H1 (cell line): ENCODE measurements at regions not wholly inside any gene's neighbourhood (a gene's known extent, or its start where the extent isn't known, plus 50 kb on each side); places are given as distances from the start of the nearest gene placed in this dataset.

ENCODE experiments used
- CTCF ChIA-PET: fragments of 300-600 bp; sonication (Branson Sonifier 250); formaldehyde crosslinking; loops from one replicate; lab custom pipeline; 2021; ENCODE audit not compliant: partially characterized antibody; lab: Charles Lee
- POLR2A ChIA-PET: fragments of 300-600 bp; sonication (Branson Sonifier 250); formaldehyde crosslinking; loops from one replicate; lab custom pipeline; 2021; ENCODE audit warnings: inconsistent platforms; ENCODE audit not compliant: partially characterized antibody; lab: Charles Lee
- DNase-seq, 2 experiments: peaks; one replicate each; pipeline versions ENCODE4 v3.0.0 to v3.0.0-alpha.2; 2010 to 2022; ENCODE audit warnings: low spot score in 2 of 2, low read depth in 1 of 2, mixed read lengths in 1 of 2
- FAIRE-seq: peaks from 2 replicates; lab custom pipeline; 2011; peaks lifted over from hg19 to GRCh38; lab: Jason Lieb, UNC
- H2AFZ ChIP-seq: 2 replicates; pipeline ENCODE4 v1.8.1; 2012; ENCODE audit warnings: low read length, inconsistent platforms
- H2AK5ac ChIP-seq: 2 replicates; pipeline ENCODE4 v1.6.1; 2013; ENCODE audit warnings: low read depth, low read length
- H2BK120ac ChIP-seq: replicated peaks from 2 replicates; pipeline ENCODE3; 2013; ENCODE audit warnings: low read depth, low read length, inconsistent platforms
- H2BK12ac ChIP-seq: 2 replicates; pipeline ENCODE4 v1.6.1; 2013; ENCODE audit warnings: low read depth, low read length
- H2BK15ac ChIP-seq: 2 replicates; pipeline ENCODE4 v1.6.1; 2013; ENCODE audit warnings: low read length
- H2BK20ac ChIP-seq: 2 replicates; pipeline ENCODE4 v1.6.1; 2013; ENCODE audit warnings: low read length
- H2BK5ac ChIP-seq: 2 replicates; pipeline ENCODE4 v1.6.1; 2013; ENCODE audit warnings: low read depth, low read length
- H3K14ac ChIP-seq: 2 replicates; pipeline ENCODE4 v1.6.1; 2013; ENCODE audit warnings: inconsistent platforms; ENCODE audit not compliant: insufficient read length
- H3K18ac ChIP-seq: 2 replicates; pipeline ENCODE4 v1.6.1; 2013; ENCODE audit warnings: low read length; ENCODE audit errors: extremely low read depth
- H3K23ac ChIP-seq: 2 replicates; pipeline ENCODE4 v1.6.1; 2013; ENCODE audit warnings: inconsistent platforms; ENCODE audit not compliant: insufficient read length
- H3K23me2 ChIP-seq: 2 replicates; pipeline ENCODE4 v1.6.1; 2013; ENCODE audit warnings: low read depth, low read length
- H3K27ac ChIP-seq: 2 replicates; pipeline ENCODE4 v1.6.1; 2011; ENCODE audit warnings: low read depth, low read length, inconsistent platforms
- H3K27me3 ChIP-seq, 4 experiments: replicated peaks in 1 of 4; 1 replicate in 1 of 4; 2 replicates in 3 of 4; pipeline versions ENCODE4 v1.6.1 to v1.8.1; 2011 to 2013; ENCODE audit warnings: low read length in 3 of 4, mild to moderate bottlenecking in 3 of 4, inconsistent platforms in 2 of 4, mixed read lengths in 2 of 4, moderate library complexity in 1 of 4; ENCODE audit not compliant: control insufficient read depth in 3 of 4, insufficient read depth in 3 of 4; ENCODE audit errors: extremely low read depth in 1 of 4
- H3K36me3 ChIP-seq, 4 experiments: 2 replicates each; pipeline versions ENCODE4 v1.6.1 to v1.8.1; 2011 to 2013; ENCODE audit warnings: mild to moderate bottlenecking in 4 of 4, low read length in 3 of 4, moderate library complexity in 2 of 4, control low read depth in 1 of 4, inconsistent platforms in 1 of 4; ENCODE audit not compliant: insufficient read depth in 4 of 4, control insufficient read depth in 2 of 4
- H3K4ac ChIP-seq: replicated peaks from 2 replicates; pipeline ENCODE3; 2013; ENCODE audit warnings: low read length, low read depth, mixed read lengths, inconsistent platforms; ENCODE audit not compliant: insufficient read length
- H3K4me1 ChIP-seq, 4 experiments: replicated peaks in 1 of 4; 1 replicate in 1 of 4; 2 replicates in 3 of 4; pipeline versions ENCODE4 v1.6.1 to v1.8.1; 2011 to 2013; ENCODE audit warnings: low read length in 3 of 4, inconsistent platforms in 2 of 4, mixed read lengths in 1 of 4; ENCODE audit not compliant: insufficient read depth in 4 of 4, control insufficient read depth in 3 of 4
- H3K4me2 ChIP-seq, 2 experiments: 2 replicates each; pipeline versions ENCODE4 v1.6.1 to v1.8.1; 2011 to 2013; ENCODE audit warnings: low read depth in 2 of 2, low read length in 2 of 2, control low read depth in 1 of 2, inconsistent platforms in 1 of 2, mild to moderate bottlenecking in 1 of 2; ENCODE audit not compliant: insufficient read depth in 1 of 2
- H3K4me3 ChIP-seq, 4 experiments: fragments of 200-600, 300-600 bp in 1 of 4; sonication (generic), shearing (Covaris generic), sonication (Bioruptor Twin) in 1 of 4; 2 replicates each; pipeline versions ENCODE4 v1.5.1 to v1.8.1; 2011 to 2016; ENCODE audit warnings: low read length in 4 of 4, low read depth in 3 of 4, control low read depth in 2 of 4, inconsistent platforms in 2 of 4, mild to moderate bottlenecking in 2 of 4, mixed read lengths in 1 of 4, moderate library complexity in 1 of 4; ENCODE audit not compliant: insufficient read depth in 2 of 4; ENCODE audit errors: extremely low read depth in 1 of 4
- H3K56ac ChIP-seq: replicated peaks from 2 replicates; pipeline ENCODE3; 2013; ENCODE audit warnings: low read depth, mild to moderate bottlenecking, mixed read lengths, low read length, inconsistent platforms; ENCODE audit not compliant: insufficient read length
- H3K79me1 ChIP-seq: 2 replicates; pipeline ENCODE4 v1.6.1; 2013; ENCODE audit warnings: low read depth, low read length, control low read depth
- H3K79me2 ChIP-seq, 2 experiments: 2 replicates each; pipeline versions ENCODE4 v1.6.1 to v1.8.1; 2012 to 2013; ENCODE audit warnings: low read length in 2 of 2, mild to moderate bottlenecking in 2 of 2, inconsistent platforms in 1 of 2; ENCODE audit not compliant: insufficient read depth in 2 of 2, control insufficient read depth in 1 of 2
- H3K9ac ChIP-seq, 4 experiments: replicated peaks in 1 of 4; 1 replicate in 1 of 4; 2 replicates in 3 of 4; pipeline versions ENCODE4 v1.6.1 to v1.8.1; 2011 to 2013; ENCODE audit warnings: low read depth in 3 of 4, low read length in 3 of 4, control low read depth in 2 of 4, mild to moderate bottlenecking in 2 of 4, moderate library complexity in 2 of 4, inconsistent platforms in 1 of 4; ENCODE audit errors: extremely low read depth in 1 of 4
- H3K9me3 ChIP-seq, 2 experiments: 2 replicates each; pipeline versions ENCODE4 v1.6.1 to v1.8.1; 2012 to 2013; ENCODE audit warnings: mild to moderate bottlenecking in 2 of 2, moderate library complexity in 2 of 2, control low read depth in 1 of 2, inconsistent platforms in 1 of 2, low read depth in 1 of 2, low read length in 1 of 2, mixed read lengths in 1 of 2; ENCODE audit not compliant: insufficient read depth in 2 of 2
- H4K20me1 ChIP-seq, 2 experiments: replicated peaks in 1 of 2; 2 replicates each; pipeline versions ENCODE3 to v1.8.1; 2011 to 2013; ENCODE audit warnings: inconsistent platforms in 2 of 2, low read length in 2 of 2, mild to moderate bottlenecking in 1 of 2; ENCODE audit not compliant: insufficient read depth in 2 of 2, control insufficient read depth in 1 of 2
- H4K5ac ChIP-seq: 2 replicates; pipeline ENCODE4 v1.6.1; 2013; ENCODE audit warnings: low read length, low read depth, mixed read lengths, inconsistent platforms; ENCODE audit not compliant: insufficient read length
- H4K8ac ChIP-seq: 2 replicates; pipeline ENCODE4 v1.8.0; 2013; ENCODE audit warnings: mild to moderate bottlenecking, moderate library complexity, low read length, inconsistent platforms; ENCODE audit not compliant: insufficient read depth; ENCODE audit errors: extremely low read depth
- H4K91ac ChIP-seq: replicated peaks from 2 replicates; pipeline ENCODE3; 2013; ENCODE audit warnings: low read length, mixed read lengths, inconsistent platforms; ENCODE audit not compliant: insufficient read length
- CTCF ChIP-seq, 3 experiments: IDR thresholded peaks; 1 replicate in 2 of 3; 2 replicates in 1 of 3; pipeline versions ENCODE4 v1.5.1 to v1.6.1; 2011; ENCODE audit warnings: low read length in 3 of 3, mild to moderate bottlenecking in 3 of 3, inconsistent platforms in 2 of 3, low read depth in 1 of 3, moderate library complexity in 1 of 3; ENCODE audit not compliant: insufficient read depth in 1 of 3; ENCODE audit errors: control extremely low read depth in 1 of 3
- EP300 ChIP-seq, 2 experiments: IDR thresholded peaks; 1 replicate in 1 of 2; 2 replicates in 1 of 2; pipeline ENCODE4 v1.6.1; 2011 to 2012; ENCODE audit warnings: low read depth in 2 of 2, low read length in 2 of 2, mild to moderate bottlenecking in 2 of 2, borderline replicate concordance in 1 of 2, inconsistent platforms in 1 of 2, moderate library complexity in 1 of 2
- GTF2F1 ChIP-seq: IDR thresholded peaks from 2 replicates; pipeline ENCODE4 v1.6.1; 2012; ENCODE audit warnings: low read depth, low read length, improper control_type of control experiment, borderline replicate concordance
- HDAC2 ChIP-seq, 2 experiments: fragments of 300-600 bp in 1 of 2; sonication (generic) in 1 of 2; IDR thresholded peaks; 2 replicates each; pipeline ENCODE4 v1.6.1; 2011 to 2012; ENCODE audit warnings: low read depth in 2 of 2, low read length in 2 of 2, mild to moderate bottlenecking in 2 of 2, moderate library complexity in 2 of 2, borderline replicate concordance in 1 of 2, inconsistent platforms in 1 of 2
- KDM4A ChIP-seq: IDR thresholded peaks from one replicate; pipeline ENCODE4 v1.7.1; 2012; ENCODE audit warnings: low read depth, mild to moderate bottlenecking, moderate library complexity, low read length, inconsistent platforms; ENCODE audit not compliant: severe bottlenecking
- NANOG ChIP-seq: IDR thresholded peaks from 2 replicates; pipeline ENCODE4 v1.6.1; 2011; ENCODE audit warnings: low read length, low read depth, mild to moderate bottlenecking, inconsistent platforms; ENCODE audit not compliant: insufficient read depth, poor library complexity, severe bottlenecking
- SP1 ChIP-seq: IDR thresholded peaks from 2 replicates; pipeline ENCODE4 v1.6.1; 2011; ENCODE audit warnings: low read depth, low read length
- TAF1 ChIP-seq: IDR thresholded peaks from 2 replicates; pipeline ENCODE4 v1.6.1; 2011; ENCODE audit warnings: mild to moderate bottlenecking, low read depth, low read length
- YY1 ChIP-seq: IDR thresholded peaks from 2 replicates; pipeline ENCODE4 v1.6.1; 2011; ENCODE audit warnings: low read depth, mild to moderate bottlenecking, low read length
- WGBS, 2 experiments: shearing (Covaris generic) in 1 of 2; methylation state at CpG; one replicate each; pipeline versions ENCODE4 v1.1.6 to v1.1.7; 2013 to 2015; ENCODE audit warnings: low lambda C conversion rate in 2 of 2, mixed read lengths in 2 of 2, inconsistent platforms in 1 of 2, low coverage in 1 of 2, missing lambda C conversion rate in 1 of 2; ENCODE audit not compliant: insufficient replicate concordance in 2 of 2, insufficient coverage in 1 of 2, insufficient read length in 1 of 2; ENCODE audit errors: extremely low coverage in 1 of 2, missing lambda C conversion rate in 1 of 2; 5-methylcytosine and 5-hydroxymethylcytosine counted together

- Histone ChIP-seq H2BK20ac (no peak overlapping the region), H2BK12ac (no peak overlapping the region), H2BK5ac (no peak overlapping the region), H4K20me1 (no peaks in the 10 kb centered on the region), H3K27ac (no peak overlapping the region), H3K23ac (no peak overlapping the region), H3K18ac (no peak overlapping the region), H4K91ac (no peak overlapping the region), H3K4ac (no peak overlapping the region), H3K9me3 (no peaks in the 10 kb centered on the region), H3K14ac (no peak overlapping the region), H2AK5ac (no peak overlapping the region), H3K4me1 (no peaks in the 10 kb centered on the region), H2BK120ac (no peak overlapping the region), H4K5ac (no peak overlapping the region), H3K23me2 (no peaks in the 10 kb centered on the region), H4K8ac (no peak overlapping the region), H3K79me2 (no peaks in the 10 kb centered on the region), H2BK15ac (no peak overlapping the region), H3K79me1 (no peaks in the 10 kb centered on the region), H3K4me2 (no peak overlapping the region), H3K56ac (no peak overlapping the region), H2AFZ (no peak overlapping the region), H3K4me3 (no peak overlapping the region), H3K36me3 (no peaks in the 10 kb centered on the region), H3K9ac (no peak overlapping the region), H3K27me3 (no peaks in the 10 kb centered on the region)
- 75% methylated on average over 3 of the region's 3 CpGs; no CpG with 5 or more reads in 1 of the 2 experiments for WGBS, 2 experiments
- POLR2A ChIA-PET: no interaction called here
- CTCF ChIA-PET: no interaction called here
- FAIRE-seq (no peak), DNase-seq (no peak)
- TF ChIP-seq TAF1: no peak
- TF ChIP-seq GTF2F1: no peak
- TF ChIP-seq EP300 (IDR thresholded peaks at IDR 0.05; ENCODE audit: borderline replicate concordance in 1 of 2, low read depth in 2 of 2, low read length in 2 of 2): no peak
- no peak for TF ChIP-seq YY1
- TF ChIP-seq CTCF (IDR thresholded peaks at IDR 0.05; ENCODE audit: control extremely low read depth in 1 of 3, insufficient read depth in 1 of 3, low read depth in 1 of 3, low read length in 3 of 3): no peak
- TF ChIP-seq SP1: no peak
- TF ChIP-seq NANOG: no peak
- TF ChIP-seq KDM4A: no peak
- TF ChIP-seq HDAC2 (IDR thresholded peaks at IDR 0.05; ENCODE audit: borderline replicate concordance in 1 of 2, low read depth in 2 of 2, low read length in 2 of 2): no peak
Observed at GRCh38 chr12:46900734-46901463, 75.1 kb upstream of the SLC38A4 start.
